ENCODE measurements at regions not wholly inside any gene's neighbourhood (a gene's known extent, or its start where the extent isn't known, plus 50 kb on each side); places are given as distances from the start of the nearest gene placed in this dataset.
"Not testable (repeated sequence)": the region's sequence is repeated elsewhere in the genome, so short reads cannot be mapped to it uniquely, and the experiment has no call there.

DNA sequence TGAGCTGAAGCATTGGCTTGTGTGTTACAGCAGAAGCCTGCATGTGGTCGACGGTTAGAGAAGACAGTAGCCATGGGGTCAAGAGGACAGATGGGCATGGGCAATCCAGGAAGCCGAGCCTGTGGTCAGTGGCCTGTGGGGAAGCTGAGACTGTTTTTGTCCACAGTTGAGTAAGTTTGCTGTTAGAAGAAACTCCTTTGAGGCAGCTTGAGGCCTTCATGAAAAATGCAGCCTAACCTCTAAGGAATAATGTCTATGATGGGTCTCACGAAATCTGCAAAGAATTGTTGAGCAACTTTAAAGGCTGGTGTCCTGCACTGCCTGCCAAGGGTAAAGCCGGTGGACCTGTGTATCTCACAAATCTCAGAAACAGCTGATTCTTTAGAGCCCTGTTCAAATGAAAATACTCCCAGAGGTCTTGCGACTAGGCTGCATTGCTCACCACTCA, 322.4 kb downstream of the SETD4 start:
- DNase-seq: no peak

- no peak for DNase-seq
Measured at GRCh38 chr21:35737449-35737848, 322.9 kb downstream of the SETD4 start.

DNA sequence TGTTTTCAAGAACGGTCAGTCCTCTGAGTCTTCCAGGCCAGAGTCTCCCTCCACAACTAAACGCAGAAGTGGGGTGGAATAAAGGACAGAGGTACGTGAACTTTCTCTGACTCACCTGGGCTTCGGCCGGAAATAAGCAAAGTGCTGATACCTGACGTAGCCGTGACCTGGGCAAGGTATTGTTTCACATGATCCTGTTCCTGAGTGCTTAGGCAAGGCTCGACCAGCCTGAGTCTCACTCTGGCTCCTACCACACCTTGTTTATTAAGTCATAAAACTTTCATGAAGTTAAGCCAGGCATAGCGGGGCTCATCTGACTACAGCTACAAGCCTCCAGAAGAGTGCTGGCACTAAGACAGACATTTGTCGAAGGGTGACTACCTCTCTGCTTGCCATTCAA, 327.5 kb downstream of the SETD4 start:
- DNase-seq: no peak

- DNase-seq: no peak
Measured at GRCh38 chr21:35730325-35730724, 330.0 kb downstream of the SETD4 start.

- no peak for DNase-seq
Measured at GRCh38 chr21:35727830-35728229, 332.5 kb downstream of the SETD4 start.

GRCh38 chr21:35724156-35724555, 336.2 kb downstream of the SETD4 start:
- no peak for DNase-seq

- no peak for DNase-seq
Measured at GRCh38 chr21:35721701-35722100, 338.6 kb downstream of the SETD4 start.

- DNase-seq: no peak
Measured at GRCh38 chr21:35720208-35720731, 340.1 kb downstream of the SETD4 start.

DNA sequence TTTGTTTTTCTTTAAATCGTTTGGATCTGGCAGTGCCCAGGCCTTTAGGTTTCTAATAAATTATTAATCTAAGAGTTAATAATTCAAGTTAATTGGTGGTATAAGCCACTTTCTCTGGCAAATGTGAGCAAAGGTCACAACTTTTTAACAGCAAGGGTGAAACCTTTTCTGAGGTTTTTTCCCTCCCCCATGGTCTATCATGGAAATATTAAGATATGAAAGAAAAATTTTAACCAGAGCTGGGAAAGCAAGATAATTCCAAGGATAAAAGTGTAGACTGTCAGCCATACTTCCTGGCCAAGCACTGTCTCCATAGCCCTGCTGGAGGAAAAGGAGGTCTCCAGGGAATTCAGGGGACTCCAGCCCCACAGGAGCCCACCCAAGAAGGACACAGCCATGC, 341.2 kb downstream of the SETD4 start:
- no peak for DNase-seq

- no peak for DNase-seq
Measured at GRCh38 chr21:35716876-35717565, 343.3 kb downstream of the SETD4 start.

- no peak for DNase-seq
Measured at GRCh38 chr21:35713914-35714313, 346.4 kb downstream of the SETD4 start.

DNA sequence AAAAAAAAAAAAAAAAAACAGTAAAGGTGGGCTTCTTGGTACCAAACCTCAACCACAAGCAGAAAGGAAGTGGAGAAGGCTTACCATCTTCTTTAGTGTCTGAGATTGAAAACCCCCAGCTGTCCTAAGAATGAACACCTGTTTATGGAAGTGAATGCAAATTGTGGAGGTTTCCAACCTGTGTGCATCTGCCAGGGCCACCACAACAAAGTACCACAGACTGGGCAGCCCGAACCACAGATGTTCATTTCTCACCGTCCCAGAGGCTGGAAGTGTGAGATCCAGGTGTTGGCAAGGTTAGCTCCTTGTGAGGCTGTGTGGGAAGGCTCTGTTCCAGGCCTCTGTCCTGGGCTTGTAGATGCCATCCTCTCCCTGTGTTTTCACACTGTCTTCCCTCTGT, 348.7 kb downstream of the SETD4 start:
- no peak for DNase-seq

GRCh38 chr21:35711213-35711612, 349.1 kb downstream of the SETD4 start:
- no peak for DNase-seq

DNA sequence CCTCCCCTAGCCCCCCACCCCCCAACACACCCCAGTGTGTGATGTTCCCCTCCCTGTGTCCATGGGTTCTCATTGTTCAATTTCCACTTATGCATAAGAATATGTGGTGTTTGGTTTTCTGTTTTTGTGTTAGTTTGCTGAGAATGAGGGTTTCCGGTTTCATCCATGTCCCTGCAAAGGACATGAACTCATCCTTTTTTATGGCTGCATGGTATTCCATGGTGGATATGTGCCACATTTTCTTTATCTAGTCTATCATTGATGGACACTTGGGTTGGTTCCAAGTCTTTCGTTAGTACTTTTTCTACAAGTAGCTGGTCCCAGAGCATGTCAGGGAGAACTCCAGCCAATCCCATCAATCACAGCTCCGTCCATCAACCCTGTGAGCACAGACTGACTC, 350.3 kb downstream of the SETD4 start:
- DNase-seq: not testable (repeated sequence)

DNA sequence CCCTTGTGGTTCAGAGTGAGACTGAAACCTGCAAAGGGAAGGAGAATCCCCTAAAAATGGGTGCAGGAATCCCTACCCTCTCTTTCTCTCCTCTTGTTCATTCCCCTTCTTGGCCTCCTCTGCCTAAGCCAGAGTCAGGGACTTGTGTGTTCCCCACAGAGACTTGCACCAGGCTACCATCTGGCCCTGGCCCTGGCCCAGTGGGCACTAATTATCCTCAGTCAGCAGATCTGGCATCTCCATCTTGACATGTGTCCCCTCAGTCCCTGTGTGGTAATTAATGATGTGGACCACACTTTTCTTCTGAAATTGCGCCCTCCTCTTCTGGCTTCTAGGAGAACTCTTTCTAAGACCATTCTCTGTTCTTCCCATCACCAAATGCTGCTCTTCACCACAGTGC, 354.4 kb downstream of the SETD4 start:
- DNase-seq: no peak

- DNase-seq: no peak
Measured at GRCh38 chr21:35705237-35705887, 355.0 kb downstream of the SETD4 start.

GRCh38 chr21:35703704-35704103, 356.6 kb downstream of the SETD4 start:
- no peak for DNase-seq

DNA sequence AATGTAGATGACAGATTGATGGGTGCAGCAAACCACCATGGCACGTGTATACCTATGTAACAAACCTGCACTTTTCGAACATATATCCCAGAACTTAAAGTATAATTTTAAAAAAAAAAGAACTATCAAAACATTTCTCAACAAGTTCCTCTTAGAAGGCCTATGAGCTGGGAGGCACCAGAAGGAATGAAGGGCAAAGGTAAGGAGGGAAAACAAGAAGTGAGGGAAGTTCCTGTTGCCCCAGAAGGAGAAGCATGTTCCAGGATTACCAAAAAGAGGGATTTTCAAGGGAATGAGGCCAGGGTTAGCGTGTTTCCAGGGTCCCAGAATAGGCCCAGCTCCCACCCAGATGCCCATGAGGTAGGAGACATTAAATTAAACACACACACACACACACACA, 361.0 kb downstream of the SETD4 start:
- no peak for DNase-seq

- DNase-seq: peak; percentile 90
Measured at GRCh38 chr21:35697321-35697808, 363.0 kb downstream of the SETD4 start.

DNA sequence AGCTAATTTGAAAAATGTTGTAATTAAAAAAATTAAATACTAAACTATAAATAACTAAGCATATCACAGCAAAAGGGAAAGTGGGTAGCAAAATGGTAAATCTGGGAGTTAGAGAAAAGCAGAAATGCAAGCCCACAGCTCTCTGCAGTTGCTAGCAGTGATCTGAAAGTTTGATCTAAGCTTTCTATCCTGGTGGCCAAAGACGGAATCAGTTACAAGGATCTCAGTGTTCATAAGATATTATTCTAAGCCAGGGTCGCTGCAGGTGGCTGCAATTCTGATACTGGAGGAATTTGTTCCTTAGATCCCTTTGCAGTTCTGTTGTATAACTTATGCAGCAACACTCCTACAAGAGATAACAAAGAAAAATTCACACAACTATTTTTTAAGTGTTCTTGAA, 363.7 kb downstream of the SETD4 start:
- no peak for DNase-seq

- no peak for DNase-seq
Measured at GRCh38 chr21:35692311-35692710, 368.0 kb downstream of the SETD4 start.

DNA sequence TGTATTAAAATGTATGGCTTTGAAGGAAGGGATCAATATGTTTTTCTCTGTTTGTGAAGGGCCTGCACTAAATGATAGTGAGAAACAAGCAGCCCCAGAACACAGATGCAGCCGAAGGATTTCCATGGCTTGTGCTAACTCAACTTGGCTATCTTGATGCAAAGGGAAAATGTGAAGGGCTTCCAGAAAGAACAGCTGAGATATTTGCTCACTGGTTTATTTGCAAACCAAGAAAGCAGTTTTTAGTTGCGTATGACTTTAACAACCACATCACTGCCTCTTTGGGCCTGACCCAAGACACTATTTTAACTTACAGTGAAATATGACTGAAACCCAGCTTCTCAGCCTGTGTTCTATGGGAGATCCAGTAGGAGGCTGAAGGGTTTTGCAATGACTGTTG, 369.9 kb downstream of the SETD4 start:
- no peak for DNase-seq

GRCh38 chr21:35686156-35686555, 374.2 kb downstream of the SETD4 start:
- no peak for DNase-seq

DNA sequence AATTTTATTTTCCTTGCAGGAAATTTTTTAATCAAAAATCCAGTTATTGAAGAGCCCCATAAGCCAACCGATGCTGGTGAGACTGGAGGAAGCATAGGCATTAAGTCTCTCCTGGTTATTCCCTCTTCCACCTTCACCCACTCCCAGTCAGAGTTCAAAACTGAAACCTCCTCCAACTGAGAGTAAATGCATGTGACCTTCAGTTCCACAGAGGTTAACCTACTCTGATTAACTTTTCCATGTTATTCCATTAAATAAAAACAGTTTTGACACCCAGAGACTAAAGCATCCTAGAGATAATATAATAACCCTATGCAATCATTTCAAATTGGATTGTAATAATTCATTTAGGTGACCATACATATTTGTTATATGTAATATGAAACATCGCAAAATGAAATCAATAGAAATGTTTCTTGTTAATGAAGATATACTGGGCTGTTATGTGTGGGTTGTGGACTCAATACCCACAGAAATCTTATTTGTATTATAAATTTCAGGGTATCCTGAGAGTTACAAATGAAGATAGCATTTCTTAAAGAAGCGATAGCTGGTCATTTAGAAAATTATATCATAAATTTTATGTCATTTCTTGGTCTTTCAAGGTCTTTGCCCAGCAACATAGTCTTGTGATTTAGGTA, 376.5 kb downstream of the SETD4 start:
- DNase-seq: no peak

All from NCI-H1105 treated with DMSO at 0.1 percent for 48 hours (cell line).